Stomach (tissue), 4 donors: ENCODE measurements at regions not wholly inside any gene's neighbourhood (a gene's known extent, or its start where the extent isn't known, plus 50 kb on each side); places are given as distances from the start of the nearest gene placed in this dataset.
"Not testable (repeated sequence)": the region's sequence is repeated elsewhere in the genome, so short reads cannot be mapped to it uniquely, and the experiment has no call there.

Experiments
- POLR2AphosphoS5 ChIP-seq, 3 donors: sonication (generic); formaldehyde crosslinking; IDR thresholded peaks; one replicate each; pipeline ENCODE4 v1.6.1; 2016; ENCODE audit warnings: antibody characterized with exemption in 3 of 3
- TF ChIP-seq, protein P1 (sequence below), 7 experiments: fragments of 450-650 bp in 4 of 7; fragments of 200-600 bp in 3 of 7; sonication (generic) in 3 of 7; IDR thresholded peaks; one replicate each; pipeline ENCODE4 v1.5.1; 2016 to 2019; ENCODE audit warnings: antibody characterized with exemption in 7 of 7, control low read depth in 2 of 7, mild to moderate bottlenecking in 1 of 7

DNA sequence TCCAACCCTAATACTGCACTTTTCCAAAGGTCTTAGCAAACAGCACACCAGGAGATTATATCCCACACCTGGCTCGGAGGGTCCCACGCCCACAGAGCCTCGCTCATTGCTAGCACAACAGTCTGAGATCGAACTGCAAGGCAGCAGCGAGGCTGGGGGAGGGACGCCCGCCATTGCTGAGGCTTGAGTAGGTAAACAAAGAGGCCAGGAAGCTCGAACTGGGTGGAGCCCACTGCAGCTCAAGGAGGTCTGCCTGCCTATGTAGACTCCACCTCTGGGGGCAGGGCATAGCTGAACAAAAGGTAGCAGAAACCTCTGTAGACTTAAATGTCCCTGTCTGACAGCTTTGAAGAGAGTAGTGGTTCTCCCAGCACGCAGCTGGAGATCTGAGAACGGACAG lies 361.0 kb upstream of the PPP2R3A start:
- TF ChIP-seq, protein P1, sequence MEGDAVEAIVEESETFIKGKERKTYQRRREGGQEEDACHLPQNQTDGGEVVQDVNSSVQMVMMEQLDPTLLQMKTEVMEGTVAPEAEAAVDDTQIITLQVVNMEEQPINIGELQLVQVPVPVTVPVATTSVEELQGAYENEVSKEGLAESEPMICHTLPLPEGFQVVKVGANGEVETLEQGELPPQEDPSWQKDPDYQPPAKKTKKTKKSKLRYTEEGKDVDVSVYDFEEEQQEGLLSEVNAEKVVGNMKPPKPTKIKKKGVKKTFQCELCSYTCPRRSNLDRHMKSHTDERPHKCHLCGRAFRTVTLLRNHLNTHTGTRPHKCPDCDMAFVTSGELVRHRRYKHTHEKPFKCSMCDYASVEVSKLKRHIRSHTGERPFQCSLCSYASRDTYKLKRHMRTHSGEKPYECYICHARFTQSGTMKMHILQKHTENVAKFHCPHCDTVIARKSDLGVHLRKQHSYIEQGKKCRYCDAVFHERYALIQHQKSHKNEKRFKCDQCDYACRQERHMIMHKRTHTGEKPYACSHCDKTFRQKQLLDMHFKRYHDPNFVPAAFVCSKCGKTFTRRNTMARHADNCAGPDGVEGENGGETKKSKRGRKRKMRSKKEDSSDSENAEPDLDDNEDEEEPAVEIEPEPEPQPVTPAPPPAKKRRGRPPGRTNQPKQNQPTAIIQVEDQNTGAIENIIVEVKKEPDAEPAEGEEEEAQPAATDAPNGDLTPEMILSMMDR (IDR thresholded peaks at IDR 0.05): not testable (repeated sequence)
- not testable (repeated sequence) for TF ChIP-seq POLR2AphosphoS5 (IDR thresholded peaks at IDR 0.05)
